Thymus (tissue), 11 donors: ENCODE measurements at regions not wholly inside any gene's neighbourhood (a gene's known extent, or its start where the extent isn't known, plus 50 kb on each side); places are given as distances from the start of the nearest gene placed in this dataset.

Experiments used
- DNase-seq, 9 donors: peaks; one replicate each; pipeline ENCODE4 v3.0.0-alpha.2; 2013; ENCODE audit warnings: low spot score in 9 of 9, low read depth in 6 of 9, missing footprints in 1 of 9
- H3K27ac ChIP-seq, 2 donors: one replicate each; pipeline ENCODE4 v1.5.1; 2013; ENCODE audit warnings: control low read depth in 1 of 2, low read depth in 1 of 2, low read length in 1 of 2, mild to moderate bottlenecking in 1 of 2, moderate library complexity in 1 of 2
- H3K27me3 ChIP-seq, 2 donors: one replicate each; pipeline ENCODE4 v1.5.1; 2013; ENCODE audit warnings: low read length in 1 of 2; ENCODE audit not compliant: control insufficient read depth in 2 of 2, insufficient read depth in 1 of 2
- H3K36me3 ChIP-seq, 2 donors: one replicate each; pipeline ENCODE4 v1.5.1; 2013; ENCODE audit warnings: low read length in 1 of 2, mild to moderate bottlenecking in 1 of 2, moderate library complexity in 1 of 2; ENCODE audit not compliant: control insufficient read depth in 2 of 2, insufficient read depth in 2 of 2
- H3K4me1 ChIP-seq, 2 donors: one replicate each; pipeline ENCODE4 v1.5.1; 2013; ENCODE audit warnings: low read length in 2 of 2; ENCODE audit not compliant: control insufficient read depth in 2 of 2, insufficient read depth in 2 of 2
- H3K4me3 ChIP-seq, 2 donors: one replicate each; pipeline ENCODE4 v1.5.1; 2013; ENCODE audit warnings: low read length in 2 of 2, control low read depth in 1 of 2, mild to moderate bottlenecking in 1 of 2
- H3K9me3 ChIP-seq, 2 donors: one replicate each; pipeline ENCODE4 v1.5.1; 2013; ENCODE audit warnings: low read length in 1 of 2, mild to moderate bottlenecking in 1 of 2; ENCODE audit not compliant: control insufficient read depth in 2 of 2, insufficient read depth in 1 of 2
- WGBS: extraction: QIAGEN DNeasy Blood & Tissue Kit; methylation state at CpG from one replicate; pipeline ENCODE4 v1.1.7; 2013; 5-methylcytosine and 5-hydroxymethylcytosine counted together
- donor health status: healthy.

GRCh38 chr13:62544928-62545327, 1129.3 kb upstream of the PCDH20 start:
- Histone ChIP-seq H3K9me3 (no peaks in the 10 kb centered on the region), H3K4me3 (no peak overlapping the region), H3K36me3 (no peaks in the 10 kb centered on the region), H3K27me3 (no peaks in the 10 kb centered on the region), H3K4me1 (no peaks in the 10 kb centered on the region), H3K27ac (no peak overlapping the region)
- no peak for DNase-seq
- WGBS: 90% methylated on average over 4 of the region's 4 CpGs

- 99% methylated on average over 1 of the region's 1 CpG for WGBS
- Histone ChIP-seq H3K27ac (no peak overlapping the region), H3K27me3 (no peaks in the 10 kb centered on the region), H3K4me3 (no peak overlapping the region), H3K4me1 (no peaks in the 10 kb centered on the region), H3K36me3 (no peaks in the 10 kb centered on the region), H3K9me3 (no peaks in the 10 kb centered on the region)
- no peak for DNase-seq
Observed at GRCh38 chr13:62537593-62537992, 1121.9 kb upstream of the PCDH20 start.

GRCh38 chr13:62525652-62526051, 1110.0 kb upstream of the PCDH20 start:
- WGBS: 89% methylated on average over 2 of the region's 2 CpGs
- H3K36me3 ChIP-seq: no peaks in the 10 kb centered on the region
- H3K27ac ChIP-seq: no peak overlapping the region
- no peak for DNase-seq
- H3K4me3 ChIP-seq: no peak overlapping the region
- no peaks in the 10 kb centered on the region for H3K9me3 ChIP-seq
- H3K4me1 ChIP-seq: no peaks in the 10 kb centered on the region
- no peaks in the 10 kb centered on the region for H3K27me3 ChIP-seq

- H3K9me3 ChIP-seq: no peaks in the 10 kb centered on the region
- H3K4me1 ChIP-seq: no peaks in the 10 kb centered on the region
- no peaks in the 10 kb centered on the region for H3K27me3 ChIP-seq
- no peaks in the 10 kb centered on the region for H3K36me3 ChIP-seq
- H3K27ac ChIP-seq: no peak overlapping the region
- WGBS: 91% methylated on average over 1 of the region's 1 CpG
- no peak overlapping the region for H3K4me3 ChIP-seq
- no peak for DNase-seq
Observed at GRCh38 chr13:62524498-62524897, 1108.8 kb upstream of the PCDH20 start.

GRCh38 chr13:62524061-62524460, 1108.4 kb upstream of the PCDH20 start:
- Histone ChIP-seq H3K4me1 (no peaks in the 10 kb centered on the region), H3K36me3 (no peaks in the 10 kb centered on the region), H3K27ac (no peak overlapping the region), H3K4me3 (no peak overlapping the region), H3K9me3 (no peaks in the 10 kb centered on the region), H3K27me3 (no peaks in the 10 kb centered on the region)
- no peak for DNase-seq
- 87% methylated on average over 2 of the region's 2 CpGs for WGBS

GRCh38 chr13:62512194-62513141, 1096.8 kb upstream of the PCDH20 start:
- no peak overlapping the region for H3K27ac ChIP-seq
- no peaks in the 10 kb centered on the region for H3K27me3 ChIP-seq
- H3K9me3 ChIP-seq: no peaks in the 10 kb centered on the region
- DNase-seq: peak in 7 of 9 donors; percentile 1 to 36 (median 11)
- no peak overlapping the region for H3K4me3 ChIP-seq
- 9% methylated on average over 7 of the region's 7 CpGs for WGBS
- H3K36me3 ChIP-seq: no peaks in the 10 kb centered on the region
- no peaks in the 10 kb centered on the region for H3K4me1 ChIP-seq

- no peak overlapping the region for H3K4me3 ChIP-seq
- no peaks in the 10 kb centered on the region for H3K4me1 ChIP-seq
- no peak overlapping the region for H3K27ac ChIP-seq
- no peaks in the 10 kb centered on the region for H3K9me3 ChIP-seq
- DNase-seq: no peak
- WGBS: 69% methylated on average over 2 of the region's 2 CpGs
- H3K27me3 ChIP-seq: no peaks in the 10 kb centered on the region
- H3K36me3 ChIP-seq: no peaks in the 10 kb centered on the region
Observed at GRCh38 chr13:62510906-62511655, 1095.4 kb upstream of the PCDH20 start.

GRCh38 chr13:62502588-62502987, 1086.9 kb upstream of the PCDH20 start:
- WGBS: 92% methylated on average over 4 of the region's 4 CpGs
- Histone ChIP-seq H3K27me3 (no peaks in the 10 kb centered on the region), H3K4me3 (no peak overlapping the region), H3K4me1 (no peaks in the 10 kb centered on the region), H3K36me3 (no peaks in the 10 kb centered on the region), H3K27ac (no peak overlapping the region), H3K9me3 (no peaks in the 10 kb centered on the region)
- DNase-seq: no peak

GRCh38 chr13:62489731-62490130, 1074.1 kb upstream of the PCDH20 start:
- no peaks in the 10 kb centered on the region for H3K9me3 ChIP-seq
- no peak for DNase-seq
- WGBS: 96% methylated on average over 1 of the region's 1 CpG
- no peaks in the 10 kb centered on the region for H3K36me3 ChIP-seq
- no peak overlapping the region for H3K4me3 ChIP-seq
- H3K27me3 ChIP-seq: no peaks in the 10 kb centered on the region
- H3K27ac ChIP-seq: no peak overlapping the region
- H3K4me1 ChIP-seq: no peaks in the 10 kb centered on the region
